GM21381 (cell line): ENCODE measurements at regions not wholly inside any gene's neighbourhood (a gene's known extent, or its start where the extent isn't known, plus 50 kb on each side); places are given as distances from the start of the nearest gene placed in this dataset.
"Not testable (repeated sequence)": the region's sequence is repeated elsewhere in the genome, so short reads cannot be mapped to it uniquely, and the experiment has no call there.

Experiments
- ATAC-seq: cut with Tn5 transposase; IDR thresholded peaks from one replicate; pipeline ENCODE4 v1.9.1; 2021; ENCODE audit warnings: mild to moderate bottlenecking, moderate library complexity; ENCODE audit not compliant: unreplicated experiment

- ATAC-seq, result no peak
Observed at GRCh38 chr6:155584006-155584405, 128.4 kb upstream of the NOX3 start.

DNA sequence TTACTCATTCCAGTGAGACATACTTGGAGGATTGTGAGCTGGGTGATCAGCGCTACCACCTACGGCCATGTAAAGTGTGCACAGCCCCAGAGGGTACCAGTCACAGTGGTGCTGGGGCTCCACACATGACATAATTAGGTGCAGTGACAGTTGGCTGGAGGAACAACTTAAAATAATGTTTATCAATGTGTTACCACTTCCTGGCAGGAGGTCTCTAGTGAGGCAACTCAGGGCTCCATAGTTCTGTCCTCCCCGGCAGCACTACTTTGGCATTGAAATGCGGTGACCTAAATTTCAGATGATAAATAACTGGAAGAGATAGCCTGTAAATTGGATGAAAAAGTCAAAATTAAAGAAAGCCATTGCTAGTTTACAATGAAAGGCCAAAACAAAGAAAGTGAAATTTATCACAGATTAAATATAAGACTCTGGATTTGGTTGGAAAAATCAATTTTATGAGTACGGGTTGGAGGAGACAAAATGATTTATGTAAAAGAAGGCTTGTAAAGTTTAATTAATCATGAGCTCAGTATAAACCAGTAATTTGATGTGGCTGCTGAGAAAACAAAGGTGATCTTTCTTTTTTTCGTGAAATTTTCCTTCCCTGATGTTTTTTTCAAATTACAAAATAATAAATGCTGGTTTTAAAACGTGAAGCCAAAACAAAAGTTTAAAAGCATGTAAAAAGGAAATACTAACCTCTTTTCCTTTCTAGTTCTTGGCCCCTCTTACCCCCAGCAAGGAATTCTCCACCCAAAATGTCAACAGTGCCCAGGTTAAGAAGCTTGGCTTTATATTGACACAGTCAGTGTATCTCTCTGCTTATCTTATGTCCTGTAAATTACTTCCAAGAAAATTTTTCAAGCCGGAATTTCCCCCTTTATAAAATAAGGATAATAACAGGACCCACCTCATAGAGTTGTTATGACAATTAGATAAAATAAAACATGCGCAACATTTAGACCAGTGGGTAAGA lies 126.7 kb upstream of the NOX3 start:
- no peak for ATAC-seq

GRCh38 chr6:155580904-155581303 lies 125.3 kb upstream of the NOX3 start:
- no peak for ATAC-seq

GRCh38 chr6:155578251-155578650 lies 122.6 kb upstream of the NOX3 start:
- ATAC-seq, result no peak

- ATAC-seq, result no peak
Observed at GRCh38 chr6:155561966-155562364, 106.3 kb upstream of the NOX3 start.

DNA sequence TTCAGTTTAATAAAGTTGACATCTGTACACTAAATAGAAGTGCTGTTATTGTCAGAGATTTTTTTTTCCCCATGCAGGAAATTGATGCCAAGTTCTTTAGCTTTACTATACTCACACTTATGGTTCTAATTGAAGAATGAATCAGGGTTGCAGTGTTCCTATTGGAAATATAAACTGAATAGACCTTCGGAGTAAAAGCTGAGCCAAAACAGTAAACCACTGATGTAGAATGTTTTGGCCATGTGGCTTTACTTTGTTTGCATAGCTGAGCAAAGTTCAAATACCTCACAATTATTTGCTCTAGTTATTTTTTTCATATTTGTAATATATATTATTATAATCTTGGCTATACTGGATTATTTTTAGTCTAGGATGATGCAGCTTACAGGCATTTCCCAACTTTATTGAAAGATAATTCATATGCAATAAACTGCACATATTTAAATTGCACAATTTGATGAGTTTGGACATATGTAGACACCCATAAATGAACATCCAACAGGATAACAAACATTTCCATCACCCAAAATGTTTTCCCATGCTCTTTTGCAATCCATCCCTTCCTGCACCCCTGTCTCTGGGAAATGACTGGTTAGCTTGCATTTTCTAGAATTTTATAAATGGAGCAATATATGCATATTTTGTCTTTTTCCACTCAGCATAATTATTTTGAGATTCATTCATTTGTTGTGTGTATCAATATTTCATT lies 105.8 kb upstream of the NOX3 start:
- ATAC-seq, result no peak

GRCh38 chr6:155549928-155550327 lies 94.3 kb upstream of the NOX3 start:
- ATAC-seq, result no peak

- no peak for ATAC-seq
Observed at GRCh38 chr6:155549028-155549798, 93.6 kb upstream of the NOX3 start.

GRCh38 chr6:155548576-155548975 lies 92.9 kb upstream of the NOX3 start:
- ATAC-seq, result no peak

GRCh38 chr6:155544677-155545076 lies 89.0 kb upstream of the NOX3 start:
- no peak for ATAC-seq

DNA sequence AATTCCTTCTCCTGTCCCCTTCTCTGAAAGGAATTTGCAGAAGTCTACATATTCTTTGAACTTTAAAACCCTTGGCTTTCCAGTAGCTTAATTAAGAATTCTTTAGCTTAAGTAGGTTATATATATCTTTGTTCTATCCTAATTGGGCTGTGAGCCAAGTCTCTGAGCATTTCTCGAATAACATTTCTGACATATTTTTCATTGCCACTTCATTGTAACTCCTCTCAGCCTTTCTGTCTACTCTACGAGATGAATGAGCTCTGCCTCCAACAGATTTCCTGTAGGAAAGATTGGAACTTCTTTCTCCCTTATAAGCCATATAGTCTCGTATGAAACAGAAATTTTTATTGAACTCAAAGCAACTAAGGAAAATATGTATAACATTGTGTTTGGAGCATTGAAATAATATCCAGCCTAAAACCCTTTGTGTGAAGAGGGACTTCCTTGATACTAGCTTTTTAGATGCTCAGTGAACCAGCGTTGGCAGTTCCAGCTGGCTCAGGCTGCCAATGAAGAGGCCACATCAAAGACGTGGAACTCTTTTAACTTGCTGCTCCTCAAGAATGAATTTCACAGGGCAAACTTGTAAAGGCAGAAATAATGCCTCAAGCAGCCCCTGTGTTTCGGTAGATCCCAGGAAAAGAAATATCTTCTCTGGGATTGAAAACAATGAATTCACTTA lies 87.7 kb upstream of the NOX3 start:
- ATAC-seq, result no peak

DNA sequence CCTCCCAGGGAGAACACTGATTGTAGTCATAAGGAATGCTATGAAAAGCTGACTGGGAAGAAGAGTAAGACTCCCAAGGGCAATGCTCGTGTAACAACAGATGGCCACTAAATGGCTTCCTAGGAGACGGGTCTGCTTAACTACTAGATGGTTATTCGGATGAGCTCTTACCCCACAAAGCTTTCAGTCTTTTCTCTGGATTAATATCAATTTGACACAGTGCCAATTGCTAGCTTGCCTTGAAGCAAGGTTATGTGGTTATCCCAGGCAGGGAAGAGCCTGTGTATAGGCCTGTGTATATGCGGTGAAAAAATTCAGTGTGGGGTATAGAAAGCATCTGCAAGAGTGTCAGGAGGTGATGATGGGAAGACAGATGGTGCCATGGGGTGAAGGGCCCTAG lies 86.4 kb upstream of the NOX3 start:
- ATAC-seq, result no peak

DNA sequence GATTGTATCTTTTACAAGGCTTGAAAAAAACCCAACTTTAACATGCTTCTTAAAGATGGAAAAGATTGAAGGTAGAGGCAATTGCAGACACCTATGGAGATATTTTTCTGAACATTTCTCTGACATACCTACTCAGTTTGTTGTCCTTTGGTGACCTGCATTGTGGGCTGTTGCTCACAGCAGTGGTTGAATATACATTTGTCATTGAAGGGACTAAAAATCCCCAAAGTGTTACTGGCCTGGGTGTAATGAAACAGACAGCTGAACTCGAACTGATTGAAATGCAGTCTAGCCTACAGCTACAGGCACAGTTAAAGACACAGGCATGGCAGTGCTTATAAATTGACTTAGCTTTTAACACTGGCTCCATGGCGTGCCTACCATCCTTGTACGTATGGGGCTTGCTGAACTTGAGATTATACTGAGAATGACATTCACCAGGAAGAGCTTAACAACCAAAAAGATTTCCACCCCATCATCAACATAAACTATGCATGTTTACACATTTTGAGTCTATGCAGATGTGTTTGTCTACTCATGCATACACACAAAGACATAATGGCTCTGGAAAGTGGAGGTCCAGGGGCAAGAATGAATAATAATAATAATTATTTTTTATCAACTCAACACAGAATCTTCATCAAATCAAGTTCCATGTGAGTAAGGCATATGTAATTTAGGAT lies 83.2 kb upstream of the NOX3 start:
- ATAC-seq, result no peak

DNA sequence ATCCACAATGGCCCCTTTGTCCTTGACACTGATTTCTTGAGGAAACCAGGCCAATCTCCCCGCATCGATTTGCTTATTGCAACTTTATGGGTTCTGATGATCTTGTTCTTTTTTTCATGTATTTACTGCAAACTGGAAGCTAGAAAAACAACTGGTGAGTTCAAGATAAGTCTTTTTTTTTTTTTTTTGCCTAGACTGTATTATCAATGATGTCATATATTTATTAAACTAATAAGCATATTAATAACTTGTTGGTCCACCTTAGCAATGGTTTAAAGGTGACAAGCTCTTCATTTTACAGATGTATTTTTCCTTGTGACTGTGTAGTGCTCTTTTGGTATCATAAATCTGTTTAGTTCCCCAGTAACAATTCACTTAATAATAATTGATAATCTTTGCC lies 79.0 kb upstream of the NOX3 start:
- no peak for ATAC-seq

DNA sequence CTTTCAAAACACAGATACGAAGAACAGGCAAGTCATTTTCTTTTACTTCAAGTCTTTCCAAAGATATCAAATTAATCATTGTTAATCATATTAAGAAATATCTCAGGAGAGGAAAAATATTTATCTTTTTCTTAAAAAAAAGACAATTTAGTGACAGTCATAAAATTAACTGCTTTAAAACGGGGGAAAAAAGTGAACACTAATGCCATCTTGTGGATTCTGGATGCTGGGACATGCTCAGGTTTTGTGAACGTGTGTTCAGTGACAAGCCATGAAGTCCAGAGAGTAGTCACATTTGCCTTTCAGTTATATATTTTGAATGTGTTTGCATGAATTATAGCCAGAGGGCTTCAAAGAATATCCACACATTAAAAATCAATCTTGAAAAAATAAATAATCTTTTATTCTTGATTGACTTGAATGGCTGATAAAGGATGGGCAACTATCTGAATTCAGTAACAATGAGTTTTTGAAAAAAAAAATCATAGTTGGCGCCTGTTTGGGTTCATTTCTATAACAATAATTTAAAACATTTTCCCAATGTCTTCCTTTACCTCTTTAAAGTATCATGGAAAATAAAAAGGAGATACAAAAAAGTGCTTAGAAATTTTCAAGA lies 74.7 kb upstream of the NOX3 start:
- ATAC-seq, result no peak

GRCh38 chr6:155529814-155530213 lies 74.2 kb upstream of the NOX3 start:
- ATAC-seq, result not testable (repeated sequence)

- no peak for ATAC-seq
Observed at GRCh38 chr6:155528982-155529453, 73.4 kb upstream of the NOX3 start.

GRCh38 chr6:155528335-155528734 lies 72.7 kb upstream of the NOX3 start:
- ATAC-seq, result no peak

DNA sequence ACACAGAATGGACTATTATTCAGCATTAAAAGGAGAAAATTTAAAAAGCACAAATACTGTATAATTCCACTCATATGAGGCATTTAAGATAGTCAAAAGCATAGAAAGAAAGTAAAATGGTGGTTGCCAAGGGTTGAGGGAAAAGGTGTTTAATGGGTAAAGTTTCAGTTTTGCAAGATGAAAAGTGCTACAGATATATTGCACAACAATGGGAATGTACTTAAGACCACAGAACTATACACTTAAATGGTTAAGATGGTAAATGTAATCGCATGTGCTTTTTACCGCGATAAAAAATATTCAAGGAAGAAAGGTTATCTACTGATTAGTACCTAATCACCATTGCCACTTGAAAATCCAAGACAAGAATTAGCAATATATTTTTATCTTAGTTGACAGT lies 71.8 kb upstream of the NOX3 start:
- ATAC-seq, result no peak
